H1 (cell line): ENCODE measurements at regions not wholly inside any gene's neighbourhood (a gene's known extent, or its start where the extent isn't known, plus 50 kb on each side); places are given as distances from the start of the nearest gene placed in this dataset.

Experiments
- BRCA1 ChIP-seq: IDR thresholded peaks from 2 replicates; pipeline ENCODE4 v1.6.1; 2012; ENCODE audit warnings: low read depth, low read length, improper control_type of control experiment
- CBX8 ChIP-seq: fragments of 300-800, 300-1000 bp; sonication (generic); IDR thresholded peaks from 2 replicates; pipeline ENCODE4 v1.7.1; 2016; ENCODE audit warnings: low read depth, low read length, borderline replicate concordance
- CHD2 ChIP-seq: IDR thresholded peaks from 2 replicates; pipeline ENCODE4 v1.6.1; 2012; ENCODE audit warnings: low read length, improper control_type of control experiment
- CTCF ChIP-seq, 3 experiments: IDR thresholded peaks; 1 replicate in 2 of 3; 2 replicates in 1 of 3; pipeline versions ENCODE4 v1.5.1 to v1.6.1; 2011; ENCODE audit warnings: low read length in 3 of 3, mild to moderate bottlenecking in 3 of 3, inconsistent platforms in 2 of 3, low read depth in 1 of 3, moderate library complexity in 1 of 3; ENCODE audit not compliant: insufficient read depth in 1 of 3; ENCODE audit errors: control extremely low read depth in 1 of 3
- EP300 ChIP-seq, 2 experiments: IDR thresholded peaks; 1 replicate in 1 of 2; 2 replicates in 1 of 2; pipeline ENCODE4 v1.6.1; 2011 to 2012; ENCODE audit warnings: low read depth in 2 of 2, low read length in 2 of 2, mild to moderate bottlenecking in 2 of 2, borderline replicate concordance in 1 of 2, inconsistent platforms in 1 of 2, moderate library complexity in 1 of 2
- EZH2 ChIP-seq: fragments of 200-600 bp; sonication (generic); IDR thresholded peaks from 2 replicates; pipeline ENCODE4 v1.7.1; 2012; ENCODE audit warnings: low read depth, mild to moderate bottlenecking, moderate library complexity, low read length, inconsistent platforms; ENCODE audit not compliant: severe bottlenecking
- JUN ChIP-seq: IDR thresholded peaks from 2 replicates; pipeline ENCODE4 v1.6.1; 2011; ENCODE audit warnings: low read depth, mild to moderate bottlenecking, improper control_type of control experiment, low read length
- MAFK ChIP-seq: IDR thresholded peaks from 2 replicates; pipeline ENCODE4 v1.6.1; 2012; ENCODE audit warnings: low read depth, mild to moderate bottlenecking, improper control_type of control experiment, low read length
- MAX ChIP-seq: IDR thresholded peaks from 2 replicates; pipeline ENCODE4 v1.6.1; 2012; ENCODE audit warnings: inconsistent platforms
- POLR2A ChIP-seq, 2 experiments: IDR thresholded peaks; 1 replicate in 1 of 2; 2 replicates in 1 of 2; pipeline ENCODE4 v1.6.1; 2011; ENCODE audit warnings: low read depth in 2 of 2, low read length in 2 of 2, mild to moderate bottlenecking in 2 of 2; ENCODE audit errors: control extremely low read depth in 1 of 2
- SIRT6 ChIP-seq: IDR thresholded peaks from one replicate; pipeline ENCODE4 v1.7.1; 2012; ENCODE audit warnings: low read length, inconsistent platforms
- SRF ChIP-seq: IDR thresholded peaks from 2 replicates; pipeline ENCODE4 v1.6.1; 2011; ENCODE audit warnings: mild to moderate bottlenecking, low read depth, low read length, moderate library complexity
- YY1 ChIP-seq: IDR thresholded peaks from 2 replicates; pipeline ENCODE4 v1.6.1; 2011; ENCODE audit warnings: low read depth, mild to moderate bottlenecking, low read length

DNA sequence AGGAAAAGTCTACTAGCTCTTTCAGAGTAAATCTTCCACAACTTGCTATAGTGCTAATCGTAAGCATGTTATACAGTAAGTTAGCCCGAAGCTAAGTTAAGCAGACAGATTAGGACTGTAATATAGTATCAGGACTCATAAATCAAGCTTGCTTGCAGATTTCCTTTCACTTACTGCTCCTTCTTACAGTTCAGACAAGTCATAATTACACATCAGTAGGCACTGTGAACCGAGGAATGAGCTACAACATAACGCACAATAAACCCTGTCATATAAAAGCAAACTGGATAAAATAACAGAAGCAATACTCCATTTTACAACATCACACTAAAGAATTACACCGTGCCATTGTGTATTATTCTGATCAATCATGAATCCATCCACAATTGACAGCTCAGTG lies 832.6 kb upstream of the ZEB2 start:
- TF ChIP-seq MAFK, result no peak
- TF ChIP-seq EP300 (IDR thresholded peaks at IDR 0.05; ENCODE audit: borderline replicate concordance in 1 of 2, low read depth in 2 of 2, low read length in 2 of 2), result no peak
- TF ChIP-seq SRF, result no peak
- no peak for TF ChIP-seq CTCF (IDR thresholded peaks at IDR 0.05; ENCODE audit: control extremely low read depth in 1 of 3, insufficient read depth in 1 of 3, low read depth in 1 of 3, low read length in 3 of 3)
- no peak for TF ChIP-seq CBX8
- TF ChIP-seq EZH2, result no peak
- no peak for TF ChIP-seq JUN
- no peak for TF ChIP-seq YY1
- no peak for TF ChIP-seq SIRT6
- TF ChIP-seq CHD2, result no peak
- no peak for TF ChIP-seq MAX
- TF ChIP-seq BRCA1, result no peak
- TF ChIP-seq POLR2A (IDR thresholded peaks at IDR 0.05; ENCODE audit: control extremely low read depth in 1 of 2, low read depth in 2 of 2, low read length in 2 of 2), result no peak
